ENCODE measurements at regions not wholly inside any gene's neighbourhood (a gene's known extent, or its start where the extent isn't known, plus 50 kb on each side); places are given as distances from the start of the nearest gene placed in this dataset.

DNA sequence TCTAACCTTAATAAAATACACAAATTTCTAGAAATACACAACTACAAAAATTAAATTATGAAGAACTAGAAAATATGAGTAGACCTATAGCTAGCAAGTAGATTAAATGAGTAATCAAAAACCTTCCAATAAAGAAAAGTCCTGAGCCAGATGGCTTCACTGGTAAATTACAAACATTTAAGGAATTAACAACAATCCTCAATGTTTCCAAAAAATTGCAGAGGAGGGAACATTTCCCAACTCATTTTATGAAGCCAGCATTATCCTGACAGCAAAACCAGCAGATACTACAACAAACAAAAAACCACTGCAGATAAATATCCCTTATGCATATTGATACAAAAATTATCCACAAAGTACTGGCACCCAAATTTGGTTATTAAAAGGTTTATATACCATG is 230.9 kb downstream of the COG6 start:
- TF ChIP-seq, protein P1, sequence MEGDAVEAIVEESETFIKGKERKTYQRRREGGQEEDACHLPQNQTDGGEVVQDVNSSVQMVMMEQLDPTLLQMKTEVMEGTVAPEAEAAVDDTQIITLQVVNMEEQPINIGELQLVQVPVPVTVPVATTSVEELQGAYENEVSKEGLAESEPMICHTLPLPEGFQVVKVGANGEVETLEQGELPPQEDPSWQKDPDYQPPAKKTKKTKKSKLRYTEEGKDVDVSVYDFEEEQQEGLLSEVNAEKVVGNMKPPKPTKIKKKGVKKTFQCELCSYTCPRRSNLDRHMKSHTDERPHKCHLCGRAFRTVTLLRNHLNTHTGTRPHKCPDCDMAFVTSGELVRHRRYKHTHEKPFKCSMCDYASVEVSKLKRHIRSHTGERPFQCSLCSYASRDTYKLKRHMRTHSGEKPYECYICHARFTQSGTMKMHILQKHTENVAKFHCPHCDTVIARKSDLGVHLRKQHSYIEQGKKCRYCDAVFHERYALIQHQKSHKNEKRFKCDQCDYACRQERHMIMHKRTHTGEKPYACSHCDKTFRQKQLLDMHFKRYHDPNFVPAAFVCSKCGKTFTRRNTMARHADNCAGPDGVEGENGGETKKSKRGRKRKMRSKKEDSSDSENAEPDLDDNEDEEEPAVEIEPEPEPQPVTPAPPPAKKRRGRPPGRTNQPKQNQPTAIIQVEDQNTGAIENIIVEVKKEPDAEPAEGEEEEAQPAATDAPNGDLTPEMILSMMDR (IDR thresholded peaks at IDR 0.05) = no peak
- TF ChIP-seq EZH2 (IDR thresholded peaks at IDR 0.05) (no peak), EZH2phosphoT487 (IDR thresholded peaks at IDR 0.05) (no peak)
